Testis (tissue), 2 donors: ENCODE measurements at regions not wholly inside any gene's neighbourhood (a gene's known extent, or its start where the extent isn't known, plus 50 kb on each side); places are given as distances from the start of the nearest gene placed in this dataset.

Experiments used
- POLR2A ChIP-seq: fragments of 450-650 bp; IDR thresholded peaks from one replicate; pipeline ENCODE4 v1.6.1; 2017; ENCODE audit warnings: antibody characterized with exemption, mild to moderate bottlenecking, moderate library complexity
- TF ChIP-seq, protein P1 (sequence below), 3 experiments: fragments of 450-650 bp in 2 of 3; fragments of 200-600 bp in 1 of 3; sonication (generic) in 1 of 3; IDR thresholded peaks; one replicate each; pipeline ENCODE4 v1.5.1; 2016 to 2019; ENCODE audit warnings: antibody characterized with exemption in 3 of 3, mild to moderate bottlenecking in 2 of 3, moderate library complexity in 1 of 3

DNA sequence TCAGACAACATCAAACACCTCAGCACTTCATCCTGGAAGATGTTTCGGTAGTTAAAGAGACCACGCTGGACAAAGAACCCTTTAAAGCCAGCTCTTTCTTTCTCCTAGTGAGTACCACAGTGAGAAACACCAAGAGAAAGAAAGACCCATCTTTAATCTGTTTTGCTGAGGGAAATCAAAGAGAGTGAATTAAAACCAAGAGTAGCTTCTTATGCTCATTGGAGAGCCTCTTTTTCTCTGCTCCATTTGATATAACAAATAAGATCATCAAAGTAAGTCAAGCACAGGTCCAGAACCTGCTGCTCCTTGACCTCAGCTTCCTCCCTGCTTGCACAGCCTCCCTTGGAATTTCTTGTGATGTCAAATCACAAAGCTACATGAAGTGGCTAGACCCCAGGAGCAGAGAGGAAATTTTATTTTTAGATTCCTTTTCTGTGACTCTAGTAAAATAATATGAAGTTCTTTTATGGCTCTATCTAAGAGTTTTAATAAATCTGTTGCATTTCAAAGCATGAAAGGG is 436.4 kb downstream of the C3orf38 start:
- TF ChIP-seq, protein P1, sequence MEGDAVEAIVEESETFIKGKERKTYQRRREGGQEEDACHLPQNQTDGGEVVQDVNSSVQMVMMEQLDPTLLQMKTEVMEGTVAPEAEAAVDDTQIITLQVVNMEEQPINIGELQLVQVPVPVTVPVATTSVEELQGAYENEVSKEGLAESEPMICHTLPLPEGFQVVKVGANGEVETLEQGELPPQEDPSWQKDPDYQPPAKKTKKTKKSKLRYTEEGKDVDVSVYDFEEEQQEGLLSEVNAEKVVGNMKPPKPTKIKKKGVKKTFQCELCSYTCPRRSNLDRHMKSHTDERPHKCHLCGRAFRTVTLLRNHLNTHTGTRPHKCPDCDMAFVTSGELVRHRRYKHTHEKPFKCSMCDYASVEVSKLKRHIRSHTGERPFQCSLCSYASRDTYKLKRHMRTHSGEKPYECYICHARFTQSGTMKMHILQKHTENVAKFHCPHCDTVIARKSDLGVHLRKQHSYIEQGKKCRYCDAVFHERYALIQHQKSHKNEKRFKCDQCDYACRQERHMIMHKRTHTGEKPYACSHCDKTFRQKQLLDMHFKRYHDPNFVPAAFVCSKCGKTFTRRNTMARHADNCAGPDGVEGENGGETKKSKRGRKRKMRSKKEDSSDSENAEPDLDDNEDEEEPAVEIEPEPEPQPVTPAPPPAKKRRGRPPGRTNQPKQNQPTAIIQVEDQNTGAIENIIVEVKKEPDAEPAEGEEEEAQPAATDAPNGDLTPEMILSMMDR (IDR thresholded peaks at IDR 0.05), result no peak
- TF ChIP-seq POLR2A, result no peak
